ENCODE measurements at regions not wholly inside any gene's neighbourhood (a gene's known extent, or its start where the extent isn't known, plus 50 kb on each side); places are given as distances from the start of the nearest gene placed in this dataset.

- Histone ChIP-seq H3K27me3 (ENCODE audit: insufficient read depth, low read length, poor library complexity) (peaks cover 36% of the 10 kb centered on the region), H3K4me2 (ENCODE audit: insufficient read depth, low read length) (no peak overlapping the region)
Observed at GRCh38 chr1:10942542-10942912, 69.9 kb upstream of the TARDBP start.

GRCh38 chr1:10943041-10943440 lies 69.4 kb upstream of the TARDBP start:
- no peak overlapping the region for H3K9ac ChIP-seq (ENCODE audit: low read depth, low read length)
- H3K4me3 ChIP-seq (ENCODE audit: low read depth in 1 of 2, low read length in 2 of 2) = no peak overlapping the region
- ATAC-seq (ENCODE audit: insufficient read depth, low read depth) (no peak), DNase-seq (no peak)
- no peak overlapping the region for H3K4me2 ChIP-seq (ENCODE audit: insufficient read depth, low read length)
- H4K20me1 ChIP-seq (ENCODE audit: insufficient read depth, low read length) = peaks cover 54% of the 10 kb centered on the region
- H3K79me2 ChIP-seq (ENCODE audit: insufficient read depth, low read length) = no peaks in the 10 kb centered on the region
- no peaks in the 10 kb centered on the region for H3K36me3 ChIP-seq (ENCODE audit: insufficient read depth, low read length)
- H3K27ac ChIP-seq (ENCODE audit: low read length) = no peak overlapping the region
- H2AFZ ChIP-seq (ENCODE audit: low read depth, low read length) = no peak overlapping the region
- TF ChIP-seq EZH2 (IDR thresholded peaks at IDR 0.05; ENCODE audit: borderline replicate concordance, low read depth, low read length, severe bottlenecking) (no peak), CTCF (IDR thresholded peaks at IDR 0.05; ENCODE audit: borderline replicate concordance, extremely low read depth, low read length, poor library complexity, severe bottlenecking) (no peak)
- H3K27me3 ChIP-seq (ENCODE audit: insufficient read depth, low read length, poor library complexity) = peaks cover 32% of the 10 kb centered on the region
- peaks cover 37% of the 10 kb centered on the region for H3K4me1 ChIP-seq (ENCODE audit: insufficient read depth, low read length)
- H3K9me3 ChIP-seq (ENCODE audit: insufficient read depth, low read length, severe bottlenecking) = no peaks in the 10 kb centered on the region

More at GRCh38 chr1:10942542-10942912, 69.9 kb upstream of the TARDBP start:
- no peak for TF ChIP-seq EZH2 (IDR thresholded peaks at IDR 0.05; ENCODE audit: borderline replicate concordance, low read depth, low read length, severe bottlenecking)
- ATAC-seq (ENCODE audit: insufficient read depth, low read depth) (no peak), DNase-seq (no peak)
- H4K20me1 ChIP-seq (ENCODE audit: insufficient read depth, low read length) = peaks cover 58% of the 10 kb centered on the region
- peaks cover 41% of the 10 kb centered on the region for H3K4me1 ChIP-seq (ENCODE audit: insufficient read depth, low read length)
- no peaks in the 10 kb centered on the region for H3K36me3 ChIP-seq (ENCODE audit: insufficient read depth, low read length)
- no peaks in the 10 kb centered on the region for H3K9me3 ChIP-seq (ENCODE audit: insufficient read depth, low read length, severe bottlenecking)
- no peak overlapping the region for H3K27ac ChIP-seq (ENCODE audit: low read length)
- no peak overlapping the region for H3K4me3 ChIP-seq (ENCODE audit: low read depth in 1 of 2, low read length in 2 of 2)
- no peak overlapping the region for H2AFZ ChIP-seq (ENCODE audit: low read depth, low read length)
- no peaks in the 10 kb centered on the region for H3K79me2 ChIP-seq (ENCODE audit: insufficient read depth, low read length)
- no peak overlapping the region for H3K9ac ChIP-seq (ENCODE audit: low read depth, low read length)

- no peak for TF ChIP-seq EZH2 (IDR thresholded peaks at IDR 0.05; ENCODE audit: borderline replicate concordance, low read depth, low read length, severe bottlenecking)
- TF ChIP-seq CTCF (IDR thresholded peaks at IDR 0.05; ENCODE audit: borderline replicate concordance, extremely low read depth, low read length, poor library complexity, severe bottlenecking) = no peak
- Histone ChIP-seq H3K4me2 (ENCODE audit: insufficient read depth, low read length) (0 out of 2 replicates have a peak overlapping the region, but pooled peaks have one; percentile 12), H2AFZ (ENCODE audit: low read depth, low read length) (no peak overlapping the region), H3K4me3 (ENCODE audit: low read depth in 1 of 2, low read length in 2 of 2) (no peak overlapping the region), H3K9ac (ENCODE audit: low read depth, low read length) (no peak overlapping the region), H3K79me2 (ENCODE audit: insufficient read depth, low read length) (no peaks in the 10 kb centered on the region), H3K36me3 (ENCODE audit: insufficient read depth, low read length) (no peaks in the 10 kb centered on the region), H3K9me3 (ENCODE audit: insufficient read depth, low read length, severe bottlenecking) (no peaks in the 10 kb centered on the region), H3K4me1 (ENCODE audit: insufficient read depth, low read length) (peaks cover 34% of the 10 kb centered on the region), H4K20me1 (ENCODE audit: insufficient read depth, low read length) (peaks cover 49% of the 10 kb centered on the region), H3K27me3 (ENCODE audit: insufficient read depth, low read length, poor library complexity) (peaks cover 28% of the 10 kb centered on the region), H3K27ac (ENCODE audit: low read length) (no peak overlapping the region)
- no peak for DNase-seq
- no peak for ATAC-seq (ENCODE audit: insufficient read depth, low read depth)
Observed at GRCh38 chr1:10943991-10944730, 68.3 kb upstream of the TARDBP start.

- Histone ChIP-seq H3K4me2 (ENCODE audit: insufficient read depth, low read length) (no peak overlapping the region), H3K36me3 (ENCODE audit: insufficient read depth, low read length) (no peaks in the 10 kb centered on the region), H3K27me3 (ENCODE audit: insufficient read depth, low read length, poor library complexity) (peaks cover 28% of the 10 kb centered on the region), H3K79me2 (ENCODE audit: insufficient read depth, low read length) (no peaks in the 10 kb centered on the region), H3K9me3 (ENCODE audit: insufficient read depth, low read length, severe bottlenecking) (no peaks in the 10 kb centered on the region), H4K20me1 (ENCODE audit: insufficient read depth, low read length) (peaks cover 35% of the 10 kb centered on the region; the same call in 1 of the 2 replicates), H3K4me3 (ENCODE audit: low read depth in 1 of 2, low read length in 2 of 2) (no peak overlapping the region), H2AFZ (ENCODE audit: low read depth, low read length) (no peak overlapping the region), H3K9ac (ENCODE audit: low read depth, low read length) (no peak overlapping the region), H3K27ac (ENCODE audit: low read length) (no peak overlapping the region), H3K4me1 (ENCODE audit: insufficient read depth, low read length) (peaks cover 16% of the 10 kb centered on the region)
- no peak for DNase-seq
- no peak for TF ChIP-seq EZH2 (IDR thresholded peaks at IDR 0.05; ENCODE audit: borderline replicate concordance, low read depth, low read length, severe bottlenecking)
- no peak for TF ChIP-seq CTCF (IDR thresholded peaks at IDR 0.05; ENCODE audit: borderline replicate concordance, extremely low read depth, low read length, poor library complexity, severe bottlenecking)
- ATAC-seq (ENCODE audit: insufficient read depth, low read depth) = no peak
Observed at GRCh38 chr1:10945991-10946509, 66.4 kb upstream of the TARDBP start.

All from DND-41 (cell line).